SU-DHL-6 (cell line): ENCODE measurements at regions not wholly inside any gene's neighbourhood (a gene's known extent, or its start where the extent isn't known, plus 50 kb on each side); places are given as distances from the start of the nearest gene placed in this dataset.

Experiments used
- CTCF ChIP-seq: fragments of 200-600 bp; sonication (generic); IDR thresholded peaks from one replicate; pipeline ENCODE4 v1.5.1; 2017; ENCODE audit warnings: antibody characterized with exemption, mild to moderate bottlenecking, low read length, moderate library complexity; ENCODE audit not compliant: insufficient read depth, poor library complexity, severe bottlenecking
- EZH2phosphoT487 ChIP-seq: fragments of 200-600 bp; sonication (generic), shearing (Covaris generic); conservative IDR thresholded peaks from 2 replicates; pipeline ENCODE4 v1.6.1; 2018; ENCODE audit warnings: mild to moderate bottlenecking, antibody characterized with exemption, low read length, moderate library complexity, mixed read lengths

- no peak for TF ChIP-seq CTCF
- TF ChIP-seq EZH2phosphoT487 = no peak
These were observed 187.7 kb downstream of the FCRL5 start for GRCh38 chr1:157364612-157365011.
